K562 (cell line): ENCODE measurements at regions not wholly inside any gene's neighbourhood (a gene's known extent, or its start where the extent isn't known, plus 50 kb on each side); places are given as distances from the start of the nearest gene placed in this dataset.
"Not testable (repeated sequence)": the region's sequence is repeated elsewhere in the genome, so short reads cannot be mapped to it uniquely, and the experiment has no call there.

Source experiments
- ATAC-seq: fragments of 200-7000 bp; cut with Tn5 transposase; 3 replicates; pipeline ENCODE4 v1.9.1; 2020; ENCODE audit warnings: moderate library complexity
- BruUV-seq: library from RNA; stranded (reverse); fragments of 400-500 nt; replicated peaks from 2 replicates; lab custom pipeline; 2021; lab: Mats Ljungman, UMichigan
- CTCF ChIA-PET: fragments of 300-600 bp; formaldehyde crosslinking; extraction: SDS; loops from one replicate; lab custom pipeline; 2021; ENCODE audit warnings: low intra/inter-chr PET ratio; lab: Yijun Ruan, JAX
- POLR2A ChIA-PET: fragments of 300-600, 350-650 bp; sonication (Branson Sonifier 250); formaldehyde crosslinking; extraction: SDS; loops from one replicate; lab custom pipeline; 2021; ENCODE audit warnings: antibody characterized with exemption, inconsistent platforms; lab: Yijun Ruan, JAX
- DNase-seq, 4 experiments: peaks; one replicate each; pipeline versions ENCODE4 v3.0.0 to v3.0.0-alpha.2; 2011 to 2018; ENCODE audit warnings: low spot score in 3 of 4, mixed read lengths in 3 of 4; ENCODE audit errors: extremely low read depth in 1 of 4
- FAIRE-seq: peaks from 2 replicates; lab custom pipeline; 2011; peaks lifted over from hg19 to GRCh38; lab: Jason Lieb, UNC
- H2AFZ ChIP-seq: 2 replicates; pipeline ENCODE4 v1.6.0; 2011; ENCODE audit warnings: low read depth, low read length, control low read depth, inconsistent platforms
- H3K27ac ChIP-seq: fragments of 200-600 bp; 3 replicates; pipeline ENCODE4 v1.8.0; 2011; ENCODE audit warnings: low read depth, mild to moderate bottlenecking, control low read depth, inconsistent platforms, low read length, moderate library complexity, mixed read lengths; ENCODE audit errors: extremely low read depth
- H3K27me3 ChIP-seq, 2 experiments: fragments of 300-600 bp in 1 of 2; 2 replicates in 1 of 2; 3 replicates in 1 of 2; pipeline versions ENCODE4 v1.6.0 to v1.8.0; 2011; ENCODE audit warnings: inconsistent platforms in 2 of 2, low read length in 2 of 2, mild to moderate bottlenecking in 1 of 2, mixed read lengths in 1 of 2, moderate library complexity in 1 of 2; ENCODE audit not compliant: control insufficient read depth in 2 of 2, insufficient read depth in 2 of 2
- H3K36me3 ChIP-seq: fragments of 300-600 bp; 3 replicates; pipeline ENCODE4 v1.8.0; 2011; ENCODE audit warnings: mild to moderate bottlenecking, low read length, inconsistent platforms; ENCODE audit not compliant: control insufficient read depth, insufficient read depth
- H3K4me1 ChIP-seq, 2 experiments: fragments of 200-600 bp in 1 of 2; replicated peaks in 1 of 2; 2 replicates in 1 of 2; 3 replicates in 1 of 2; pipeline versions ENCODE4 v1.5.1 to v1.8.0; 2011; ENCODE audit warnings: inconsistent platforms in 2 of 2, low read length in 2 of 2, mild to moderate bottlenecking in 1 of 2, mixed read lengths in 1 of 2, moderate library complexity in 1 of 2; ENCODE audit not compliant: control insufficient read depth in 2 of 2, insufficient read depth in 2 of 2
- H3K4me2 ChIP-seq: 2 replicates; pipeline ENCODE4 v1.6.1; 2011; ENCODE audit warnings: low read length, control low read depth, inconsistent platforms, mixed read lengths; ENCODE audit not compliant: insufficient read depth
- H3K4me3 ChIP-seq: fragments of 200-600 bp; sonication (generic), shearing (Covaris generic); 2 replicates; pipeline ENCODE4 v1.5.1; 2016; ENCODE audit warnings: control low read depth, inconsistent platforms
- H3K79me2 ChIP-seq: fragments of 200-600 bp; 3 replicates; pipeline ENCODE4 v1.8.0; 2011; ENCODE audit warnings: low read length, inconsistent platforms; ENCODE audit not compliant: control insufficient read depth, insufficient read depth
- H3K9ac ChIP-seq, 2 experiments: 2 replicates each; pipeline versions ENCODE4 v1.6.0 to v1.6.1; 2011; ENCODE audit warnings: low read depth in 2 of 2, low read length in 2 of 2, control low read depth in 1 of 2, inconsistent platforms in 1 of 2, mild to moderate bottlenecking in 1 of 2, mixed read lengths in 1 of 2; ENCODE audit not compliant: insufficient read depth in 1 of 2
- H3K9me1 ChIP-seq: one replicate; pipeline ENCODE4 v1.6.0; 2011; ENCODE audit warnings: inconsistent platforms, mild to moderate bottlenecking, low read length, moderate library complexity; ENCODE audit not compliant: control insufficient read depth, insufficient read depth
- H3K9me3 ChIP-seq: replicated peaks from 2 replicates; pipeline ENCODE4 v1.5.1; 2011; ENCODE audit warnings: low read depth, low read length, inconsistent platforms; ENCODE audit not compliant: control insufficient read depth, insufficient read depth
- H4K20me1 ChIP-seq: replicated peaks from 2 replicates; pipeline ENCODE4 v1.6.1; 2011; ENCODE audit warnings: low read length, inconsistent platforms, mixed read lengths; ENCODE audit not compliant: control insufficient read depth, insufficient read depth
- PHB2 ChIP-seq: fragments of 450-650 bp; IDR thresholded peaks from 2 replicates; pipeline ENCODE4 v1.6.1; 2017; ENCODE audit warnings: low read depth
- RBM25 ChIP-seq: fragments of 200-400 bp; formaldehyde crosslinking; IDR thresholded peaks from 2 replicates; pipeline ENCODE4 v1.6.1; 2018; ENCODE audit warnings: low read length, low read depth, moderate library complexity; ENCODE audit not compliant: severe bottlenecking
- ZNF146 ChIP-seq: IDR thresholded peaks from one replicate; pipeline ENCODE4 v1.6.1; 2018; ENCODE audit warnings: missing compliant biosample characterization; ENCODE audit not compliant: unreplicated experiment
- WGBS: fragments of 100-300 bp; shearing (Covaris generic); methylation state at CpG from one replicate; pipeline ENCODE4 v1.1.6; 2016; ENCODE audit warnings: low coverage, mixed read lengths; ENCODE audit not compliant: insufficient coverage; ENCODE audit errors: missing lambda C conversion rate; 5-methylcytosine and 5-hydroxymethylcytosine counted together
- in situ Hi-C: fragments of 300-500 bp; cut with MboI; formaldehyde crosslinking; loops from 4 replicates; pipeline ENCODE4 v1.15.0; 2018; ENCODE audit warnings: inconsistent platforms, mixed read lengths
- intact Hi-C: fragments of 100-400 bp; cut with micrococcal nuclease; formaldehyde crosslinking; loops from 2 replicates; pipeline ENCODE4 v1.14.2; 2022

- H3K4me1 ChIP-seq = no peaks in the 10 kb centered on the region
- no peaks in the 10 kb centered on the region for H4K20me1 ChIP-seq
- no peak for TF ChIP-seq PHB2
- intact Hi-C loops (no loop called here), in situ Hi-C loops (no loop called here)
- ChIA-PET CTCF (no interaction called here), POLR2A (interaction anchor here (0.7 kb wide), 1 partner anchor 243 kb away, joined by 3 read pairs; no protein-coding TSS in a partner anchor)
- H3K79me2 ChIP-seq = no peaks in the 10 kb centered on the region
- BruUV-seq = no TSS peak
- FAIRE-seq (no peak), DNase-seq (no peak), ATAC-seq (no peak)
- no peaks in the 10 kb centered on the region for H3K36me3 ChIP-seq
- no peak overlapping the region for H3K4me2 ChIP-seq
- H3K9ac ChIP-seq = no peak overlapping the region
- H3K27ac ChIP-seq = no peak overlapping the region
- no peaks in the 10 kb centered on the region for H3K27me3 ChIP-seq
- no peaks in the 10 kb centered on the region for H3K9me3 ChIP-seq
- no peaks in the 10 kb centered on the region for H3K9me1 ChIP-seq
- no peak overlapping the region for H3K4me3 ChIP-seq
- no peak overlapping the region for H2AFZ ChIP-seq
- 0% methylated on average over 5 of the region's 5 CpGs for WGBS
Observed at GRCh38 chr2:176879426-176879995, 333.1 kb upstream of the HNRNPA3 start.

- POLR2A ChIA-PET, H3K4me1 ChIP-seq, H3K9me3 ChIP-seq, intact Hi-C loops, H4K20me1 ChIP-seq, H2AFZ ChIP-seq, H3K27me3 ChIP-seq, H3K4me3 ChIP-seq, FAIRE-seq, H3K36me3 ChIP-seq, in situ Hi-C loops, H3K9me1 ChIP-seq, H3K27ac ChIP-seq, ATAC-seq, BruUV-seq, H3K79me2 ChIP-seq, H3K4me2 ChIP-seq, H3K9ac ChIP-seq, CTCF ChIA-PET, DNase-seq: not testable (repeated sequence)
- 0% methylated on average over 1 of the region's 1 CpG for WGBS
- TF ChIP-seq ZNF146 (peak; percentile 67), RBM25 (peak; percentile 29)
Observed at GRCh38 chr2:176882045-176882444, 330.5 kb upstream of the HNRNPA3 start.
